GM12878 (cell line): ENCODE measurements at regions not wholly inside any gene's neighbourhood (a gene's known extent, or its start where the extent isn't known, plus 50 kb on each side); places are given as distances from the start of the nearest gene placed in this dataset.

Experiments used
- CEBPB ChIP-seq, 2 experiments: fragments of 150-350 bp in 1 of 2; IDR thresholded peaks; 2 replicates each; pipeline ENCODE4 v1.6.1; 2012 to 2014; ENCODE audit warnings: low read depth in 2 of 2, low read length in 2 of 2, borderline replicate concordance in 1 of 2, inconsistent platforms in 1 of 2
- FOS ChIP-seq: IDR thresholded peaks from 3 replicates; pipeline ENCODE4 v1.6.1; 2011; ENCODE audit warnings: borderline replicate concordance; ENCODE audit not compliant: insufficient read length; ENCODE audit errors: extremely low read depth
- MXI1 ChIP-seq: fragments of 150-350 bp; IDR thresholded peaks from 2 replicates; pipeline ENCODE4 v1.6.1; 2011; ENCODE audit warnings: low read depth, mild to moderate bottlenecking, inconsistent platforms, low read length, improper control_type of control experiment
- TCF12 ChIP-seq: IDR thresholded peaks from 2 replicates; pipeline ENCODE4 v1.6.1; 2011; ENCODE audit warnings: low read depth, mild to moderate bottlenecking, low read length
- TF ChIP-seq, protein P1 (sequence below), 3 experiments: IDR thresholded peaks in 2 of 3; conservative IDR thresholded peaks in 1 of 3; 2 replicates each; pipeline ENCODE4 v1.5.1; 2011; ENCODE audit warnings: low read depth in 3 of 3, low read length in 3 of 3, mild to moderate bottlenecking in 3 of 3, control low read depth in 2 of 3, moderate library complexity in 2 of 3, inconsistent platforms in 1 of 3, mixed read lengths in 1 of 3; ENCODE audit not compliant: control insufficient read depth in 2 of 3, insufficient read depth in 1 of 3; ENCODE audit errors: extremely low read depth in 1 of 3

DNA sequence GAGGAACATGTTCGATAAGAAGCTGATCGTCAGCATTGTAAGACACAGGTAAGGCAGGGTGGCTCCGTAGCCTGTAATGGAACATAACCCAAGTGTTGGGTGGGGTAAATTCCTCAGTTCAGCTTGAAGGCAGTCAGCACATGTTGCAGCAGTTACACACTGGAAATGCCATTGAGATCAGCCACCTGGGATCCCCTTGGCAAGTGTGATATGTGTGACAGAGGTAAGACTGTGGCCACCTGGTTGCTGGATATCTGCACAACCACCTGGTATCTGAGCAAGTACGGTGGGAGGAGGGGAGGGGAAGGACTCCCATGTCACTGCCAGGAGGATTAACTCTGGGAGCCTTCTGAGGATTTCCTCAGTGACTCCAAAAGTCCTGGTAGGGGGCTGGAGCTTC lies 158.0 kb upstream of the CAND1 start:
- no peak for TF ChIP-seq CEBPB (IDR thresholded peaks at IDR 0.05; ENCODE audit: borderline replicate concordance in 1 of 2, low read depth in 2 of 2, low read length in 2 of 2)
- TF ChIP-seq TCF12, result no peak
- no peak for TF ChIP-seq FOS
- TF ChIP-seq, protein P1, sequence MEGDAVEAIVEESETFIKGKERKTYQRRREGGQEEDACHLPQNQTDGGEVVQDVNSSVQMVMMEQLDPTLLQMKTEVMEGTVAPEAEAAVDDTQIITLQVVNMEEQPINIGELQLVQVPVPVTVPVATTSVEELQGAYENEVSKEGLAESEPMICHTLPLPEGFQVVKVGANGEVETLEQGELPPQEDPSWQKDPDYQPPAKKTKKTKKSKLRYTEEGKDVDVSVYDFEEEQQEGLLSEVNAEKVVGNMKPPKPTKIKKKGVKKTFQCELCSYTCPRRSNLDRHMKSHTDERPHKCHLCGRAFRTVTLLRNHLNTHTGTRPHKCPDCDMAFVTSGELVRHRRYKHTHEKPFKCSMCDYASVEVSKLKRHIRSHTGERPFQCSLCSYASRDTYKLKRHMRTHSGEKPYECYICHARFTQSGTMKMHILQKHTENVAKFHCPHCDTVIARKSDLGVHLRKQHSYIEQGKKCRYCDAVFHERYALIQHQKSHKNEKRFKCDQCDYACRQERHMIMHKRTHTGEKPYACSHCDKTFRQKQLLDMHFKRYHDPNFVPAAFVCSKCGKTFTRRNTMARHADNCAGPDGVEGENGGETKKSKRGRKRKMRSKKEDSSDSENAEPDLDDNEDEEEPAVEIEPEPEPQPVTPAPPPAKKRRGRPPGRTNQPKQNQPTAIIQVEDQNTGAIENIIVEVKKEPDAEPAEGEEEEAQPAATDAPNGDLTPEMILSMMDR (IDR thresholded peaks at IDR 0.05 in 2 of 3, conservative IDR thresholded peaks at IDR 0.05 in 1 of 3; ENCODE audit: control insufficient read depth in 2 of 3, extremely low read depth in 1 of 3, insufficient read depth in 1 of 3, low read depth in 3 of 3, low read length in 3 of 3), result no peak
- no peak for TF ChIP-seq MXI1
